Heart right ventricle (tissue), 16 donors: ENCODE measurements at regions not wholly inside any gene's neighbourhood (a gene's known extent, or its start where the extent isn't known, plus 50 kb on each side); places are given as distances from the start of the nearest gene placed in this dataset.
A peak's percentile ranks its signal among the peaks of the same experiment; 100 is the strongest.

ENCODE experiments used
- ATAC-seq, 8 donors: fragments of 200-7000 bp; cut with Tn5 transposase; one replicate each; pipeline ENCODE4 v1.9.1; 2020; ENCODE audit warnings: mild to moderate bottlenecking in 8 of 8, moderate library complexity in 8 of 8, moderate number of reproducible peaks in 1 of 8
- DNase-seq, 2 donors: peaks; one replicate each; pipeline ENCODE4 v3.0.0-alpha.2; 2020
- H3K27ac ChIP-seq, 10 donors: fragments of 200-600 bp; sonication (generic) in 2 of 10; one replicate each; pipeline versions ENCODE4 v1.5.0 to v1.8.0; 2020 to 2022; ENCODE audit warnings: mild to moderate bottlenecking in 3 of 10
- H3K27me3 ChIP-seq, 7 donors: fragments of 200-600 bp; one replicate each; pipeline ENCODE4 v1.8.0; 2021 to 2022; ENCODE audit warnings: mild to moderate bottlenecking in 2 of 7
- H3K36me3 ChIP-seq, 9 donors: fragments of 200-600 bp; sonication (generic) in 1 of 9; one replicate each; pipeline versions ENCODE4 v1.5.0 to v1.8.0; 2020 to 2022; ENCODE audit warnings: mild to moderate bottlenecking in 2 of 9
- H3K4me1 ChIP-seq, 9 donors: fragments of 200-600 bp; sonication (generic) in 1 of 9; one replicate each; pipeline versions ENCODE4 v1.5.0 to v1.8.0; 2020 to 2022; ENCODE audit warnings: mild to moderate bottlenecking in 4 of 9
- H3K4me3 ChIP-seq, 10 donors: fragments of 200-600 bp; sonication (generic) in 2 of 10; one replicate each; pipeline versions ENCODE4 v1.5.0 to v1.8.0; 2020 to 2022; ENCODE audit warnings: mild to moderate bottlenecking in 7 of 10, moderate library complexity in 2 of 10
- H3K9me3 ChIP-seq, 11 donors: fragments of 200-600 bp in 10 of 11; sonication (generic) in 2 of 11; one replicate each; pipeline versions ENCODE4 v1.5.0 to v1.8.0; 2013 to 2022; ENCODE audit warnings: mild to moderate bottlenecking in 2 of 11, control low read depth in 1 of 11, moderate library complexity in 1 of 11
- WGBS, 2 donors: extraction: QIAGEN DNeasy Blood & Tissue Kit; methylation state at CpG; one replicate each; pipeline ENCODE4 v1.1.7; 2013; ENCODE audit warnings: inconsistent platforms in 1 of 2; 5-methylcytosine and 5-hydroxymethylcytosine counted together
- intact Hi-C, 10 donors: fragments of 100-400 bp; cut with DNase I; formaldehyde crosslinking; loops; one replicate each; pipeline versions ENCODE4 v1.11.1 to v1.14.2; 2022
- TF ChIP-seq, protein P1 (sequence below), 9 donors: fragments of 200-600 bp; sonication (generic) in 2 of 9; IDR thresholded peaks; one replicate each; pipeline versions ENCODE4 v1.5.0 to v1.8.0; 2021 to 2022; ENCODE audit warnings: antibody characterized with exemption in 9 of 9, mild to moderate bottlenecking in 5 of 9, moderate library complexity in 1 of 9
- donor health status: Arrhythmogenic right ventricular cardiomyopathy.
- donor health status: ischemic (EF 13 %, LVEDD 7.1; RV severe dilation, severe dysfunction).
- donor health status: healthy with polysubstance abuse.
- donor health status: DM: no; HTN: yes; CAD: no.
- donor health status: DM: no; HTN: no; CAD: no.
- donor health status: ischemic (EF 25% LVEDD 6.9; RV normal size, moderate dysfunction).
- donor health status: ischemic (EF 25% LVEDD 5.7; RV mildly dilated, moderate dysfunction).
- donor health status: healthy.
- donor health status: DM: yes; HTN: yes; CAD: no.
- donor health status: Ischemic cardiomyopathy.
- donor health status: ischemic (EF 35%, LVEDD 5.7; RV mildly dilated, moderate dysfunction).
- donor health status: nonischemic (EF 11% LVEDD 7.7; RV severe dilation, severe dysfunction).
- donor health status: DM: yes; HTN: yes; CAD: no.
- donor health status: PGD.
- donor health status: ischemic (EF 29% LVEDD 5.4; RV normal size, mild dysfunction).
- donor health status: nonischemic (EF 23%, LVEDD 6.1; RV moderate dilation, normal function).

DNA sequence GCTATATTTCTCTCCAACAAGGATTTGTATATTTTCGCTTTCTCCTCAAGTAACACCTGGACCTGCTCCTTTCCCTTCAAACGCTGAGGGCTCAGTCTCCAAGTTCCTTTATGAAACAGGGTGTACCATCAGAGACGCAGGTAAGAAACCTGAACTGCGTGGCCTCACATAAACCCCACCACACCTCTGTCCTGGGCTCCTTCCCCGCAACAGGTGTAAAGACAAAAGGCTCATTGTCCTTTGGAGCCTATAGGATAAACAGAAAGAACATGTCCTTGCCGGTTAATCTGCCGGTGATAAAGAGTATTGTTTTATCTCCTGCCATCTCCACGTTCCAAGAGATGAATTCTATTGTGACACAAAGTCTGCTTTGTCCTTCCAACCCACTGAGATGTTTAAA lies 111.8 kb upstream of the ADAMTS9 start:
- H3K9me3 ChIP-seq: no peaks in the 10 kb centered on the region
- DNase-seq: no peak
- H3K27ac ChIP-seq: no peak overlapping the region
- TF ChIP-seq, protein P1, sequence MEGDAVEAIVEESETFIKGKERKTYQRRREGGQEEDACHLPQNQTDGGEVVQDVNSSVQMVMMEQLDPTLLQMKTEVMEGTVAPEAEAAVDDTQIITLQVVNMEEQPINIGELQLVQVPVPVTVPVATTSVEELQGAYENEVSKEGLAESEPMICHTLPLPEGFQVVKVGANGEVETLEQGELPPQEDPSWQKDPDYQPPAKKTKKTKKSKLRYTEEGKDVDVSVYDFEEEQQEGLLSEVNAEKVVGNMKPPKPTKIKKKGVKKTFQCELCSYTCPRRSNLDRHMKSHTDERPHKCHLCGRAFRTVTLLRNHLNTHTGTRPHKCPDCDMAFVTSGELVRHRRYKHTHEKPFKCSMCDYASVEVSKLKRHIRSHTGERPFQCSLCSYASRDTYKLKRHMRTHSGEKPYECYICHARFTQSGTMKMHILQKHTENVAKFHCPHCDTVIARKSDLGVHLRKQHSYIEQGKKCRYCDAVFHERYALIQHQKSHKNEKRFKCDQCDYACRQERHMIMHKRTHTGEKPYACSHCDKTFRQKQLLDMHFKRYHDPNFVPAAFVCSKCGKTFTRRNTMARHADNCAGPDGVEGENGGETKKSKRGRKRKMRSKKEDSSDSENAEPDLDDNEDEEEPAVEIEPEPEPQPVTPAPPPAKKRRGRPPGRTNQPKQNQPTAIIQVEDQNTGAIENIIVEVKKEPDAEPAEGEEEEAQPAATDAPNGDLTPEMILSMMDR (IDR thresholded peaks at IDR 0.05): no peak
- intact Hi-C loops: loop anchor here in 1 of 10 donors (10.0 kb wide), 1 partner anchor 365 kb away; no protein-coding TSS in a partner anchor
- H3K4me1 ChIP-seq: peaks cover 0 to 20% (median 5%) of the 10 kb centered on the region in 9 donors
- no peak for ATAC-seq
- no peaks in the 10 kb centered on the region for H3K27me3 ChIP-seq
- 92 to 93% methylated on average over 8 of the region's 8 CpGs for WGBS, 2 donors
- no peak overlapping the region for H3K4me3 ChIP-seq
- H3K36me3 ChIP-seq: peaks cover 0 to 45% (median 0%) of the 10 kb centered on the region in 9 donors

- intact Hi-C loops: loop anchor here in 1 of 10 donors (10.0 kb wide), 1 partner anchor 366 kb away; no protein-coding TSS in a partner anchor
- peak in 1 of 2 donors; percentile 57 for DNase-seq
- peak in 3 of 8 donors; percentile 34 to 77 (median 73) for ATAC-seq
- H3K4me1 ChIP-seq: peaks cover 0 to 22% (median 5%) of the 10 kb centered on the region in 9 donors
- H3K9me3 ChIP-seq: no peaks in the 10 kb centered on the region
- peaks cover 0 to 38% (median 0%) of the 10 kb centered on the region in 9 donors for H3K36me3 ChIP-seq
- H3K4me3 ChIP-seq: no peak overlapping the region
- no peak overlapping the region for H3K27ac ChIP-seq
- 60 to 68% methylated on average over 5 of the region's 5 CpGs for WGBS, 2 donors
- no peaks in the 10 kb centered on the region for H3K27me3 ChIP-seq
- TF ChIP-seq, protein P1 (IDR thresholded peaks at IDR 0.05): no peak
Measured at GRCh38 chr3:64798316-64798715, 110.5 kb upstream of the ADAMTS9 start.

DNA sequence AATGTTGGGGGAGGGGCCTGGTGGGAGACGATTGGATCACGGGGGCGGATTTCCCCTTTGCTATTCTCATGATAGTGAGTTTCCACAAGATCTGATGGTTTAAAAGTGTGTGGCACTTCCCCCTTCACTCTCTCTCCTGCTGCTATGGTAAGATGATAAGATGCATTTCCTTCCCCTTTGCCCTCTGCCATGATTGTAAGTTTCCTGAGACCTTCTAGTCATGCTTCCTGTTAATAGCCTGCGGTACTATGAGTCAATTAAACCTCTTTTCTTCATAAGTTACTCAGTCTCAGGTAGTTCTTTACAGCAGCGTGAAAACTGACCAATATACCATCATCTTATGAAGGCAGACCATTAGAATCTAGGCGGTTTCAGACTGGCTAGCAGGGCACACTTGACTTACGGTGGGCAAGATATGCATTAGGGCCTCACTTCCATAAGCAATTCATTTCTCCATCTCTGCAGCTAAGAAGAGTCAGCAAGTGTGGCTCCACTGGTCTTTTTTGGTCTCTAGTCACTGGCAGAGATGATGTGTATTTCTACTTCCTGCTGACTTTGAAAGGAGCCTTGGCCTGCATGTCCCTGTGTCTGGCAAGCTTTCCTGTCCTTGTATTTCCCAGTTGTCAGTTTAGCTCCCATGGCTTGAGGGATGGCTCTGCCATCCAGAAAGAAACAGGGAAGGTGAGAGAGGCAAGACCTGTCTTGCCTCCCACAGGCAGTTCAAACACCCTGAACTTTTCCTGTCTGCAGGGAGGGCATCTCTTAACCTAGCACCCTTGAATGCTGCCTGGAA lies 109.0 kb upstream of the ADAMTS9 start:
- DNase-seq (no peak), ATAC-seq (peak in 3 of 8 donors; percentile 25 to 48 (median 37))
- H3K4me1 ChIP-seq: peaks cover 0 to 37% (median 7%) of the 10 kb centered on the region in 9 donors
- intact Hi-C loops: loop anchor here in 1 of 10 donors (10.0 kb wide), 1 partner anchor 368 kb away; no protein-coding TSS in a partner anchor
- no peak overlapping the region for H3K4me3 ChIP-seq
- no peaks in the 10 kb centered on the region for H3K9me3 ChIP-seq
- peak overlapping the region in 4 of 10 donors; percentile 1 to 42 (median 28) for H3K27ac ChIP-seq
- TF ChIP-seq, protein P1 (IDR thresholded peaks at IDR 0.05): no peak
- H3K36me3 ChIP-seq: peaks cover 0 to 23% (median 0%) of the 10 kb centered on the region in 9 donors
- no peaks in the 10 kb centered on the region for H3K27me3 ChIP-seq
- WGBS, 2 donors: 68 to 73% methylated on average over 7 of the region's 7 CpGs

GRCh38 chr3:64792445-64792844 lies 104.6 kb upstream of the ADAMTS9 start:
- H3K27ac ChIP-seq: no peak overlapping the region
- H3K36me3 ChIP-seq: no peaks in the 10 kb centered on the region
- H3K4me1 ChIP-seq: peaks cover 0 to 33% (median 7%) of the 10 kb centered on the region in 9 donors
- WGBS, 2 donors: 61 to 66% methylated on average over 3 of the region's 3 CpGs
- no peaks in the 10 kb centered on the region for H3K9me3 ChIP-seq
- intact Hi-C loops: loop anchor here in 1 of 10 donors (10.0 kb wide), 1 partner anchor 372 kb away; no protein-coding TSS in a partner anchor
- H3K27me3 ChIP-seq: no peaks in the 10 kb centered on the region
- H3K4me3 ChIP-seq: no peak overlapping the region
- ATAC-seq: peak in 6 of 8 donors; percentile 29 to 84 (median 44)
- no peak for DNase-seq
- TF ChIP-seq, protein P1 (IDR thresholded peaks at IDR 0.05): no peak
